ENCODE measurements at regions not wholly inside any gene's neighbourhood (a gene's known extent, or its start where the extent isn't known, plus 50 kb on each side); places are given as distances from the start of the nearest gene placed in this dataset.
A peak's percentile ranks its signal among the peaks of the same experiment; 100 is the strongest.
"Not testable (repeated sequence)": the region's sequence is repeated elsewhere in the genome, so short reads cannot be mapped to it uniquely, and the experiment has no call there.

GRCh38 chr7:155397758-155398714, 59.9 kb upstream of the EN2 start:
- DNase-seq: not testable (repeated sequence)

- DNase-seq: no peak
Observed at GRCh38 chr7:155398944-155399343, 59.0 kb upstream of the EN2 start.

GRCh38 chr7:155399577-155399976, 58.4 kb upstream of the EN2 start:
- no peak for DNase-seq

GRCh38 chr7:155401231-155401630, 56.7 kb upstream of the EN2 start:
- DNase-seq: no peak

- DNase-seq: no peak
Observed at GRCh38 chr7:155401884-155402283, 56.0 kb upstream of the EN2 start.

- DNase-seq: no peak
Observed at GRCh38 chr7:155402941-155403340, 55.0 kb upstream of the EN2 start.

- DNase-seq: no peak
Observed at GRCh38 chr7:155404976-155405375, 53.0 kb upstream of the EN2 start.

GRCh38 chr7:155405399-155406318, 52.3 kb upstream of the EN2 start:
- peak; percentile 64 for DNase-seq

GRCh38 chr7:155407799-155408198, 50.1 kb upstream of the EN2 start:
- no peak for DNase-seq

Data from islet precursor cell (in vitro differentiated cells).